ENCODE measurements at regions not wholly inside any gene's neighbourhood (a gene's known extent, or its start where the extent isn't known, plus 50 kb on each side); places are given as distances from the start of the nearest gene placed in this dataset.

- no peaks in the 10 kb centered on the region for H3K36me3 ChIP-seq (ENCODE audit: insufficient read depth, low read length, poor library complexity, severe bottlenecking)
- H3K27me3 ChIP-seq (replicated peaks; ENCODE audit: insufficient read depth, low read depth, low read length, poor library complexity), result no peaks in the 10 kb centered on the region
- no peak overlapping the region for H3K4me3 ChIP-seq (ENCODE audit: low read depth, low read length, poor library complexity, severe bottlenecking)
- peaks cover 12% of the 10 kb centered on the region for H3K9me3 ChIP-seq (ENCODE audit: low read depth, low read length, poor library complexity, severe bottlenecking)
- no TSS peak for BruUV-seq (replicated peaks)
- no peak for DNase-seq (ENCODE audit: low spot score)
- no peak overlapping the region for H3K27ac ChIP-seq (ENCODE audit: low read depth, low read length, poor library complexity, severe bottlenecking)
- no peaks in the 10 kb centered on the region for H3K4me1 ChIP-seq (ENCODE audit: insufficient read depth, low read length, poor library complexity, severe bottlenecking)
- intact Hi-C loops (cut with micrococcal nuclease; ENCODE audit: unreplicated experiment), result no loop called here
- no peak for TF ChIP-seq EZH2 (IDR thresholded peaks at IDR 0.05; ENCODE audit: borderline replicate concordance, low read depth, low read length, poor library complexity, severe bottlenecking)
- POLR2A ChIA-PET (ENCODE audit: low non-redundant PET), result interaction anchor here (0.7 kb wide), 1 partner anchor 9 kb away, joined by 4 read pairs; no protein-coding TSS in a partner anchor
- CTCF ChIA-PET, result no interaction called here
Observed at GRCh38 chr7:34385384-34385783, 272.6 kb upstream of the NPSR1 start.

GRCh38 chr7:34389332-34390078 lies 268.5 kb upstream of the NPSR1 start:
- no TSS peak for BruUV-seq (replicated peaks)
- Histone ChIP-seq H3K27ac (ENCODE audit: low read depth, low read length, poor library complexity, severe bottlenecking) (no peak overlapping the region), H3K9me3 (ENCODE audit: low read depth, low read length, poor library complexity, severe bottlenecking) (no peaks in the 10 kb centered on the region), H3K27me3 (replicated peaks; ENCODE audit: insufficient read depth, low read depth, low read length, poor library complexity) (no peaks in the 10 kb centered on the region), H3K4me3 (ENCODE audit: low read depth, low read length, poor library complexity, severe bottlenecking) (no peak overlapping the region), H3K4me1 (ENCODE audit: insufficient read depth, low read length, poor library complexity, severe bottlenecking) (no peaks in the 10 kb centered on the region), H3K36me3 (ENCODE audit: insufficient read depth, low read length, poor library complexity, severe bottlenecking) (no peaks in the 10 kb centered on the region)
- TF ChIP-seq CTCF (conservative IDR thresholded peaks at IDR 0.05; ENCODE audit: low read depth, low read length) (0 out of 2 replicates have a peak, but pooled peaks have one; percentile 19), EZH2 (IDR thresholded peaks at IDR 0.05; ENCODE audit: borderline replicate concordance, low read depth, low read length, poor library complexity, severe bottlenecking) (no peak)
- intact Hi-C loops (cut with micrococcal nuclease; ENCODE audit: unreplicated experiment), result no loop called here
- POLR2A ChIA-PET (ENCODE audit: low non-redundant PET), result no interaction called here
- no peak for DNase-seq (ENCODE audit: low spot score)
- CTCF ChIA-PET, result no interaction called here

GRCh38 chr7:34390103-34390502 lies 267.9 kb upstream of the NPSR1 start:
- no peaks in the 10 kb centered on the region for H3K9me3 ChIP-seq (ENCODE audit: low read depth, low read length, poor library complexity, severe bottlenecking)
- H3K36me3 ChIP-seq (ENCODE audit: insufficient read depth, low read length, poor library complexity, severe bottlenecking), result no peaks in the 10 kb centered on the region
- no peak overlapping the region for H3K27ac ChIP-seq (ENCODE audit: low read depth, low read length, poor library complexity, severe bottlenecking)
- CTCF ChIA-PET, result no interaction called here
- BruUV-seq (replicated peaks), result no TSS peak
- H3K4me1 ChIP-seq (ENCODE audit: insufficient read depth, low read length, poor library complexity, severe bottlenecking), result no peaks in the 10 kb centered on the region
- intact Hi-C loops (cut with micrococcal nuclease; ENCODE audit: unreplicated experiment), result no loop called here
- no peak overlapping the region for H3K4me3 ChIP-seq (ENCODE audit: low read depth, low read length, poor library complexity, severe bottlenecking)
- DNase-seq (ENCODE audit: low spot score), result no peak
- POLR2A ChIA-PET (ENCODE audit: low non-redundant PET), result no interaction called here
- no peak for TF ChIP-seq EZH2 (IDR thresholded peaks at IDR 0.05; ENCODE audit: borderline replicate concordance, low read depth, low read length, poor library complexity, severe bottlenecking)
- TF ChIP-seq CTCF (conservative IDR thresholded peaks at IDR 0.05; ENCODE audit: low read depth, low read length), result no peak
- no peaks in the 10 kb centered on the region for H3K27me3 ChIP-seq (replicated peaks; ENCODE audit: insufficient read depth, low read depth, low read length, poor library complexity)

- no peaks in the 10 kb centered on the region for H3K9me3 ChIP-seq (ENCODE audit: low read depth, low read length, poor library complexity, severe bottlenecking)
- ChIA-PET POLR2A (ENCODE audit: low non-redundant PET) (no interaction called here), CTCF (no interaction called here)
- intact Hi-C loops (cut with micrococcal nuclease; ENCODE audit: unreplicated experiment), result no loop called here
- no TSS peak for BruUV-seq (replicated peaks)
- no peaks in the 10 kb centered on the region for H3K36me3 ChIP-seq (ENCODE audit: insufficient read depth, low read length, poor library complexity, severe bottlenecking)
- no peak overlapping the region for H3K27ac ChIP-seq (ENCODE audit: low read depth, low read length, poor library complexity, severe bottlenecking)
- H3K27me3 ChIP-seq (replicated peaks; ENCODE audit: insufficient read depth, low read depth, low read length, poor library complexity), result no peaks in the 10 kb centered on the region
- no peak for DNase-seq (ENCODE audit: low spot score)
- no peak overlapping the region for H3K4me3 ChIP-seq (ENCODE audit: low read depth, low read length, poor library complexity, severe bottlenecking)
- no peak for TF ChIP-seq EZH2 (IDR thresholded peaks at IDR 0.05; ENCODE audit: borderline replicate concordance, low read depth, low read length, poor library complexity, severe bottlenecking)
- no peak for TF ChIP-seq CTCF (conservative IDR thresholded peaks at IDR 0.05; ENCODE audit: low read depth, low read length)
- H3K4me1 ChIP-seq (ENCODE audit: insufficient read depth, low read length, poor library complexity, severe bottlenecking), result no peaks in the 10 kb centered on the region
Observed at GRCh38 chr7:34392972-34393371, 265.0 kb upstream of the NPSR1 start.

All from A673 (cell line).